HG03378 (cell line): ENCODE measurements at regions not wholly inside any gene's neighbourhood (a gene's known extent, or its start where the extent isn't known, plus 50 kb on each side); places are given as distances from the start of the nearest gene placed in this dataset.

Source experiments
- ATAC-seq: cut with Tn5 transposase; IDR thresholded peaks from one replicate; pipeline ENCODE4 v1.9.1; 2021; ENCODE audit warnings: mild to moderate bottlenecking, moderate library complexity; ENCODE audit not compliant: unreplicated experiment

DNA sequence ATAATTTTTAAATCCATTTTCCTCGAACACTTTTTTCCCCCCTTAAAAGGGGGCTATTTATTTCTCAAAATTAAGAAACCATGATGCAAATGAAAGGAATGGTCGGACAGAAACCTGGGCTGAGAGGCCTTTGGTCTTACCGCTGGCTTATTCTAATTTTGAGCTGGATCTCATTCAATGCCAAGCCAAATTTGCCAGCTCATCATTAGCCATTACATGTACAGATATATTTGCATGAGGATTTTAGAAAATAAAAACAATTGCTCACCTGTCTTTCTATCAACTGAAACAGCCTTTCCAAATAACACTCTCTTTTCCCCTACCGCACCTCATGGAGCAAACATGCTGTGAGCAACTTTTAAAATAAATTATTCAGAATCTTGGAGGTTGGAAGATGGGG lies 219.5 kb upstream of the DTNBP1 start:
- ATAC-seq, result no peak

DNA sequence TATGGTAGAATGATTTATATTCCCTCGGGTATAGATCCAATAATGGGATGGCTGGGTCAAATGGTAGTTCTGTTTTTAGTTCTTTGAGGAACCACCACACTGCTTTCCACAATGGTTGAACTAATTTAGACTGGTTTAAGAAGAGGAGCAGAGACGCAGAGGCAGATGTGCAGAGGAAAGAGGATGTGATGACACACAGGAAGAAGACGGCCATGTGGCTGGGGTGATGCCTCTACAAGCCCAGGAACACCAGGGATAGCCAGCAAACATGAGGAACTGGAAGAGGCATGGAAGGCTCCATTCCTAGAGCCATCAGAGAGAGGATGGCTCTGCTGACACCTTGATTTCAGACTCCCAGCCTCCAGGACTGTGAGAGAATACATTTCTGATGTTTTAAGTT lies 218.3 kb upstream of the DTNBP1 start:
- ATAC-seq, result no peak

DNA sequence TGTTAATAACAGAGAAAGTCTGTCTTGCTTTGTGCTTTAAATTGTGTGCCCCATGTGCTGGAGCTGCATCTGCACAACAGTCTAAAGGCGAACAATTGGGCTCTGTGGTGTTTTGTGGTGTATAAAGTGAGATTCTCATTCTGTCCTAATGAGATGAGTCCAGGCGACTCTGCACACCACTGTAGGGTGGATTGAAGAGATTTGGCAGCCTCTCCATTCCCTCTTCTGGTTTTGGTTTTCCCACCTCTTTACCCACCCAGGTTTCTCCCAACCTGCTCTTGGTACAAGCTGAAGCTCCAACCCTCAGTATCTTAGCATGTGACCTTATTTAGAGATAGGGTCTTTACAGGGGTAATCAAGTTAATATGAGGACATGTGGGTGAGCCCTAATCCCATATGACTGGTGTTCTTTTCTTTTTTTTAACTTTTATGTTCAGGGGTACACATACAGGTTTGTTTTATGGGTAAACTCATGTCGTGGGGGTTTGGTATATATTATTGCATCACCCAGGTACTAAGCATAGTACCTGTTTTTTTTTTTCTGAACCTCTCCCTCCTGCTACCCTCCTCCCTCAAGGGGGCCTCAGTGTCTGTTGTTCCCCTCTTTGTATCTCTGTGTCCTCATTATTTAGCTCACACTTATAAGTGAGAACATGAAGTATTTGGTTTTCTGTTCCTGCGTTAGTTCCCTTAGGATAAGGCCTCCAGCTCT lies 217.6 kb upstream of the DTNBP1 start:
- ATAC-seq, result no peak

DNA sequence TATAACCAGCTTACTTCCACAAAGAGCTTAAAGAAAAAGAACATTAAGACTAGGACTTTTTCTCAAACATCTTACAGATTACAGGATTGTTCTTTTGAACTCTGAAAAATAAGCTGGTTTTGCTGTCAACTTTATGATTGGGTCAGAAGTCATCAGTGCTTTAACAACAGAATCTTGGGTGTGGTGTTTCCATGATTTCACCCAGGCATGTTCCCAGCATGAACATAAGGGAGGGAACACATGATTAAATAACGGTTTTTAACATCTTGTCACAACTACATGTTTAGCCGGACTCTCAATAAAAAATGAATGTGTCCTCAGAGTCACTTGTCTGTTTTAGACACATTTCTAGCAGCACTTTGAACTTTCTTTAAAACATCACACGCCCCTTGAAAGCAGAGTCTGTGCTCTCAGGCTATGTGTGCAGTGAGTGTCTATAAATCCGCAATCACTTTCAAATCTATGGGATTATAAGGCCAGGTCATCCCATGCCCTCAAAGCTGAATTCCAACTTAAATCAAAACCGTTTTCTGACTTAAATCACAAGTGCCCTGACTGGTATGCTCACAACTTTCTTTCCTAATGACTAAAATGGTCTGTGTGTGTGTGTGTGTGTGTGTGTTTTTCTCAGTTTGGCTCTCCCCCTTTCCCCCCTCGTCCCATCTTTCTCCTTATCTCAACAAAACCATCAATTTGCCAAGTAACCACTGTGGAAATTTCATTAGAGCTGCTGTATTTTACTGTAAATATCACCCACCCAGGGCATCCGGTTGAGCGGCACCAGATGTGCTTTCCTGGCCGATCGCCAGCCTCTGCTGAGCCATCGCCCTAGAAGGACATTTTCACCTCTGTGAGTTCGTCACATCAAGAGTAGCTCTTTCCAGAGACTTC lies 216.8 kb upstream of the DTNBP1 start:
- ATAC-seq, result peak; percentile 59

DNA sequence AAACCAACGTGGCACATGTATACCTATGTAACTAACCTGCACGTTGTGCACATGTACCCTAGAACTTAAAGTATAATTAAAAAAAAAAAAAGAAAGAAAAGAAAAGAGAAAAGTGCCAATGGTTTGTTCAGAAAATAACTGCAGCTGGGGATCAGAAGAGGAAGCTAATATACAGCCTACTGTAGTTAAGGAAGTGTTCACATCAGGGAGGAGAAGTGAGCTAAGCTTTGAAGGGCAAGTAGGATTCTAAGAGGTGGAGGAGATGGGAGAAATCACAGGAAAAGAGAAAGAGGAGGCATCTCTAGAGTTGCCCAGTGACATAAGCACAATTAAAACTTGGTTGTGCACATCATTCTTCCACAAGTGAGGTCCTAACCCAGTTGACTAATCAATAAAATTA lies 214.4 kb upstream of the DTNBP1 start:
- ATAC-seq, result no peak

DNA sequence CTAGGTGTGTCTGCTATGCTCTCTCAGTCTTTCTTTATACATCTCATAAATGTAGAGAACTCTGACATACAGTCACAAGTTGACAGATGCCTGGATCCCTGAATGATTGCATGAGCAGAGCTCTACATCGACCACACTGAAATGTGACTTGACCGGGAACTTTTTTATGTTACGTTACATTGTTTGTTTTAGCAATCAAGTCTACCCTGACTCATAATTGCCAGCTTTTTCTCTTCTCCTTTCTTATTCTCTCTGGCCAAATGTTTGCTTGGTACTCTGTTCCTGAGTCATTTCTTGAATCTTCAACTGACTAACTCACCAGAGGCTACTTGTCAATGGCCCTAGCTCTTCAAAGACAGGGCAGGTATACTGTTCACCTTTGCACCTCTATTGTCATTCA lies 213.6 kb upstream of the DTNBP1 start:
- peak; percentile 76 for ATAC-seq

DNA sequence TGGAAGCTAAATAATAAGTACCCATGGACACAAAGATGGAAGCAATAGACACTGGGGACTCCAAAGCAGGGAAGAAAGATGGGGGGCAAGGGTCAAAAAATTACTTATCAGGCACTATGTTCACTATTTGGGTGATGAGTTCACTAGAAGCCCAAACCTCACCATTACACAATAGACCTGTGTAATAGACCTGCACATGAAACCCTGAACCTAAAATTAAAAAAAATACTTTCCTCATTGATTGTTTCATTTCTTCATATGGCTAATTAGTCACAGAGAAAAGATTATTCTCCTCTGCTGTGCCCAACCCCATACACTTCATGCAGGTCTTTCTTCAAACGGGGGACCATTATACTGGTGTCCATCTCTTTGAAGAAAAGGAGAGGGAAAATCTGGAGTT lies 213.0 kb upstream of the DTNBP1 start:
- no peak for ATAC-seq

DNA sequence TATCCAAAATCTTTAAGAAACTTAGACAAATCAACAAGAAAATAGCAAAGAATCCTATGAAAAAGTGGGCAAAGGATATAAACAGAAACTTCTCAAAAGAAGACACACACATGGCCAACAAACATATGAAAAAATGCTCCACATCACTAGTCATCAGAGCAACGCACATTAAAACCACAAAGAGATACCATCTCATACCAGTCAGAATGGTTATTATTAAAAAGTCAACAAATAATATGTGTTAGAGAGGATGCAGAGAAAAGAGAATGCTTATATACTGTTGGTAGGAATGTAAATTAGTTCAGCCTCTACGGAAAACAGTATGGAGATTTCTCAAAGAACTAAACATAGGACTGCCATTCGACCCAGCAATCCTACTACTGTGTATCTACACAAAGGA lies 212.0 kb upstream of the DTNBP1 start:
- no peak for ATAC-seq

DNA sequence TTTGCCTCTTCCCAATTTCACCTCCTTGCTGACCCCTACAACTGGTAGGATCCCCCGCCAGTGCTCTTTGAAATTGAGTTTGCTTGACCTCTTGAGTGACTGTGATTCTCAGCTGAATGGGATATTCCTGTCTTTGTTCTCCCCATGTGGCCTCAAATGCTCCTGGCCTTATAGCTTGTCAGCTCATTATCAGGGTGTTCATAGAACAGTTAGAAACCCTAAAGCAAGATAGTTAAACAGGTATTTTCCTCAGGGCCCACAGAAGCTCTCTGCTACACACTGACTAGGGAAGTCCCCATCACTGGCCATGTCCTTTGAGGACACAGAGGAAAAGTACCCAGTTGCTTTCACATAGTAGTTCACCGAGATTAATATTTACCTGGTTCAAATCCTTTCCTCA lies 211.5 kb upstream of the DTNBP1 start:
- ATAC-seq, result no peak

DNA sequence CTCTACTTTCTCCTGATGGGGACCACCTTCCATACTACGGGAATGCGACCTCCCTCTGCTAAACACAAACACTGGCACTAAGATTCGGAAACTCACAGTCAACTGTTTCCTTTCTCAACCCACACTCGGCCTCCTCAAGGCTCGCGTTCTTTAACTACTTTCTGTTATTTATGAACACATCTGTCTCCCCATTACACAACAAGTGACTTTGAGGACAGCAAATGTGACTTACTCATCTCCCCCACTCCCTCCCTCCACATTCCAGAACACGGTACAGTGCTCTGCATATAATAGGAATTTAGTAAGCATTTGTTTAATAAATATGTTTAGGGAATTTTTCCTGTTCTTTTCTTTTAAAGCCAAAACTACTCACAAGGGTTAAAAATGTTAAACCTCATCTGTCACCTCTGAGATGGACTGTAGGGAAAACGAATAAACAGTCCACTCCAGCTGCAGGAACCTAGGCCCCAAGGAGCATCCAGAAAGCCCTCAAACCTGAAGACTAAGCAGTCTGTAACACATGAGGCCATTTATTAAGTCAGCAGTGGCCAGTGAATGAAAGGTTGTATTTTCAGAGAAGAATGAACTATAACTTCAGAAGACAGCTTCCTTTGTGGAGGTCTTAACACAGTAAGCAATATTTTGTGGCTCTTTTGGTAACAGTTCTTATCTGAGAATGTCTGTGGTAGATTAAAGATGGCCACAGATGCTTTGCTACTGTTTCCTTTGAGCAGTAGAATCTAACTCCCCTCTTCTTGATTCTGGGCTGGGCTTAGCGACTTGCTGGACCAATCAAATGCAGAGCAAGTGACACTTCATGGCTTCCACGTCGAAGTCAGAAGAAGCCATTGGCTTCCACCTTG lies 209.6 kb upstream of the DTNBP1 start:
- ATAC-seq, result no peak

DNA sequence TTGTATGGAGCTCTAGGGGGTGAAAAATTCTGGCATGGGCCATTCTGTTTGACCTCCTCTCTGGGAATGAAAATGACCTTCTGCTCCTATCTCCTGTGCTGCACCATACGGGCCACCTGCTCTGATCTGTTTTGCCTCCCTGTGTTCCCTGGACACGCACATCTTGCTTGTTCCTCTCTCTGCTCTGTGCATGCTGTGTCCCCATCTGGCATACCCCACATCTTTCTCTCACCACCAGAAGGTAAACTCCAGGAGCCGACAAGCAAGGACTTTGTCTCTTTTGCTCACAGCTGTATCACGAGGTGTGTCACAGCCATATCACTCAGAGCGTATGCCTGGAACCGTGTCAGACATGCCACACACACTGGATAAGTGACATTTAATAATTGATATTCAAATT lies 208.4 kb upstream of the DTNBP1 start:
- no peak for ATAC-seq

DNA sequence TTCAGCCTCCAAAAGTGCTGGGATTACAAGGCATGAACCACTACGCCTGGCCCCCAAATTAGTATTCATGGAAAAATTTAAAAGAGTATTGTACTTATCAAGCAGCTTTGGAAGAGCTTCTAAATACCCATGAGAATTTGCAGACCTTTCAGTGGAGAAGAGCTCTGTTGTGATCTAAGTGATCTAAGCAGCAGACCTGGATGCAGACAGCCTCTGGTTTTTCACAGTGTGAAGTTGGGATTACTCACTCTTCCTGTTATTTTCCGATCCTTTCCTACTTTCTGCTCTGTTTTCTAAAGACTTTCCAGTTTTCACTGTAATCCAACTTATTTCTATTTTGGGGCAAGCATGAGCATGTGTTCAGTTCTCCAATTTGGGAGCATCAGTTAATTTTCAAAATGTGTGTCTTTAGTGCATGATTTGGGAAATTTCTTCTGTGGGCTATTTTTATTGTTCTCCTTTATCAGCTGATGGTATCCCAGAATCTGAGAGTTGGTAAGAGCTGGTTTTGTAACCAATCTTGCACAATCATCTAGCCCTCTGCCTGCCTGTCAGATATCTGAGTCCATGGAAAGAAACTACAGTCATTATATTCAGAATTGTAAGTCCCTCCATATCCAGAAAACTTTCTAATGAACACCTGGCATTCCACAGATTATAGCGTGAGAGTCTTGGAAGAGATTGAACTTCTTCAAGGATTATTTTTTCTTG lies 207.7 kb upstream of the DTNBP1 start:
- ATAC-seq, result no peak

DNA sequence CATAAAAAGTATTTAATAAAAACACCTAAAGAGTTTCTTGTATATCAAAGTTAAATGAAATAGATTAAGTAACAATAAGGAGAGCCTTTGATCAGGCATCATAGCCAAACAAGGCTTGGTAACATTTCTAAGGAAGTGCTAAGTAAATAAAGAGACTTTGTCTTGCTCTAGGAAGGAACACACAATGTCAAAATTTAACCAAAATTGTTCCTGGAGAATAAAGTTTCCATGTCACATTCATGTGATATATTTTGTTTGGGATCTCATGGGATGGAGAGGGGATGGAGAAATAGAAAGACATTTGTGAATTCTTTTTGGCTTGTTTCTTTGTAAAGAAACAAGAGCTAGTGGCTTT lies 201.9 kb upstream of the DTNBP1 start:
- ATAC-seq, result no peak

DNA sequence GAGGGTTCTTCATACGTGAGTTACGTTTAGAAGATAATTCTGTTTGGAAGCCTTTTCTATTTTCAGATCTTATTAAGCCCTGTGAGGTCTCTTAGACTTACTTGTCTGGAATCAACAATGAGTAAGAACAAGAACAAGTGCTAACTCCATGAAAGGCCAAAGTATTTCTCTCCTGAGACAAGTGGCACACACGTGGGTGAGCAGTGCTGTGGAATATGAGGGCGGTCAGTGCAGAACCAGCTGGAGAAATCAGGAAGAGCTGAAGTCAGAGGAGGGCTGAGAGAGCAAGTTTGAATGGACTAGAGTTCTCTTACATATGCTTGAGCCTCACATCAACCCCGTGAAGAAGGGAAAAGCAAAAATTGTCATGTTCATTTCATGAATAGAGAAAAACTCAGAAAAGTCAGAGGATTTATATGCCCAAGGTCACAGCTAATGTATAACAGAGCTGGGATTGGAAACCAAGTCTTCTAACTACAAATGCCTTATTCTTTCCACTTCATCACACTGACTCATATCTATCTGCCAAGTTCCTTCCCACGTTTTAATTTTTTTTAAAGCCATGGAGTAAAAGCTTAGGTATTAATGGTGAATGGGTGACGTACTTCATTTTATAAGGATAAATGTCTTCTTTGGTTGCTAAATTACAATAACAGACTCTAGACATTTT lies 201.3 kb upstream of the DTNBP1 start:
- ATAC-seq, result no peak

DNA sequence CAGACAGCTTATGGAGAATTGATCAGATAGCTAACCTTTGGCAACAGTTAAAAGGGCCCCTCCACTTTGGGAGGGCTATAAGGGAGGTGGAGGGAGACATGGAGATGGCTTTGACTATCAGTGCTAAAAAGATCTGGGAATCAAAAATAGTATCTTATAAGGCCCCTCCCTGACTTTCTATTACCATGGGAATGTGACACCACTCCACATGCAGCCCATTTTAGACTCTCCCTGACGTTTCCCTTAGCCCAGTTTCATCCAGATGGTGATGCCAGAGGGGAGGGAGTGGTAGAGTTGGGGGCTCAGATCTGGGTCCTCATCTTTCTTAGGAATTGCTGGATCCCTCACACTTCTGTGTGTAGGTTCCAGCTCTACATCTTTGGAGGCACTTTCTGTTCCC lies 200.0 kb upstream of the DTNBP1 start:
- no peak for ATAC-seq

DNA sequence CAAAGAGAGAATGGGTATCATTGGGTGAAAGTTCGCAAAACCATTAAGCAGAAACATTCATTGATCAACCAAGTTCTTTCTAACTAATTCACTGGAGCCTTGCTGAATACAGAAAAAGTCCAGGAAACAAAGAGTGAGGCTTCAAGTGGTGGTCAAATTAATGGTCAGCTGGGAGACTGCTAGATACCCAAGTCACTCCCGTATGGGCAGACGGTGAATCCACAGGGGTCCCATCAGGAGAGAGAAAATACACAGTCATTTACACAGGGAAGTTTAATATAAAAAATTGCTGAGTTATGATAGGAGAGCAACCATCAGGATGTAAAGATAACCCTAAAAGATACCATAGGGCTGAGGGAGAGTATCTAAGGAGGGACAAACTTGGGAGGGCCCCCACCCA lies 198.7 kb upstream of the DTNBP1 start:
- no peak for ATAC-seq

DNA sequence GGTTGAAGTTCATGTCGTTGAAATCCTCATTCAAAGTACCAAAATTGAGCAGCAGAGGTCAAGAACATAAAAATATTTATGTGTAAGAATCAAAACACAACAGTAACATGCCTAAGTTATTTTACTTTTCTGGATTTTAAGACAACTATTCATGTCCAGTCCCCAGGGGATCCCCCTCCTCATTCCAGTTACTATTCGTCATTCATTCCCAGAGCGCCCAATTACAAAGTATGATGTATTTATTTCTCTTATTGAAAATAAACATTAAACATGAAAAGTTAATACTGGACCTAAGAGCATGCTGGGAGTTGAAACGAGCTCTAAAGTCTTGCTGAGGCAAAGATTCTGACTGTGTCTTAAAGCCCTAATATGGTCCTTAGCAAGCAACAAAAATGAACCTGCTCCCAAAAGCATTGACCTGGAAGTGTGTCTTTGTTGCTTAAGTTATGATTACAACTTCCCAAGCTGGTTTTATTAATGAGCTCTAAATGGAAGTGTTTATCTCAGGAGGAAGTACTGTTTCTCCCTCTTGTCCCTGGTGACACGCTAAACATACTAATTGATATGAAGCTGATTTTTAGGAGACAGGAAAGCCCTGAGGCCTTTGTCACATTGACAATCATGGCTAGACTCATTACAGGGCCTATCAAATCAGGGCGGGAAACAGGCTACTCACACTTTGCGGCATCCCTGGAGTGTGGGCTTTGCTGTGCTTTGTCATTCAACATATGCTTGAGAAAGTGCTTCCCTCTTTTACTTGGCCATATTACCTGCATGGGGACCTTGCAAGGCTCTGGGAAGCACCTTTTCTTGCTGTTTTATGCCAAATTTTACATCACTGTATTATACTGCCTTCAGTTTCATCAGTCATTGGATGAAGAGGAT lies 192.2 kb upstream of the DTNBP1 start:
- no peak for ATAC-seq

DNA sequence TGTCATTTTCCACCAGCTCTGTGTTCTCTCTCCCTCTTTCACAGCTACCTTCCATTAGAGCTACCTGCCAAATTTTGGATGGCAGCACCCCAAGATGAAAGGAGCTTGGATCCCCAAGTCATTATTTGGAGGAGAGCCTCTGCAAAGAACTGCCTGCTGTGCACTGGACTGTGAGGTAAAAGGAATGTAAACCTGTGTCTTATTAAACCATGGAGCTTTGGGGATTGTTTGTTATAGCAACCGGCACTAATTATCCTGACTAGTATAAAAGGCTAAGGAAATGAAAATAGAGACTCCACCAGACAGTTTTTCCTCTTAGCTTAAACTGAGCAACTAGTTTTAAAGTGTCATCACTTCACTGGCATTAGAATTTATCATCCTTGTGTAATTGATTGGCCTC lies 191.6 kb upstream of the DTNBP1 start:
- ATAC-seq, result no peak

DNA sequence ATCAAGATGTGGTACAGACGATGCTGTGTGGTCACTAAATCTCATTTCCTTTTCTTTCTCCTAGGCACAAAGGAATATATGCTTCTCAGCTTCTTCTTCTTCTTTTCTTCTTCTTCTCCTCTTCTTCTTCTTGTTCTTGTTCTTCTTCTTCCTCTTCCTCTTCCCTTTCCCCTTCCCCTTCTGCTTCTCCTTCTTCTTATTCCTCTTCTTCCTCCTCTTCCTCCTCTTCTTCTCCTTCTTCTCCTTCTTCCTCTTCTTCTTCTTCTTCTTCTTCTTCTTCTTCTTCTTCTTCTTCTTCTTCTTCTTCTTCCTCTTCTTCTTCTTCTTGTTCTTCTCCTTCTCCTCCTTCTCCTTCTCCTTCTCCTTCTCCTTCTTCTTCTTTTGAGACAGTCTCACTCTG lies 190.4 kb upstream of the DTNBP1 start:
- no peak for ATAC-seq
